Prostate gland (tissue), 2 donors: ENCODE measurements at regions not wholly inside any gene's neighbourhood (a gene's known extent, or its start where the extent isn't known, plus 50 kb on each side); places are given as distances from the start of the nearest gene placed in this dataset.

ENCODE experiments used
- DNase-seq: peaks from one replicate; pipeline ENCODE4 v3.0.0-alpha.2; 2019; ENCODE audit warnings: low spot score
- H3K27ac ChIP-seq, 2 donors: fragments of 200-600 bp; sonication (generic); 2 replicates each; pipeline ENCODE4 v1.5.1; 2017 to 2019
- H3K27me3 ChIP-seq: fragments of 200-600 bp; sonication (generic); replicated peaks from 2 replicates; pipeline ENCODE4 v1.5.1; 2019; ENCODE audit not compliant: insufficient read depth
- H3K36me3 ChIP-seq, 2 donors: fragments of 200-600 bp; sonication (generic); 1 replicate in 1 of 2; 2 replicates in 1 of 2; pipeline versions ENCODE4 v1.5.1 to v1.8.1; 2017 to 2019
- H3K4me1 ChIP-seq: fragments of 200-600 bp; sonication (generic); replicated peaks from 2 replicates; pipeline ENCODE4 v1.5.1; 2019
- H3K4me3 ChIP-seq, 2 donors: fragments of 200-600 bp; sonication (generic); 2 replicates each; pipeline ENCODE4 v1.5.1; 2017 to 2019
- H3K9me3 ChIP-seq: fragments of 200-600 bp; sonication (generic); 2 replicates; pipeline ENCODE4 v1.5.1; 2017
- CTCF ChIP-seq, 4 experiments: fragments of 200-600 bp in 2 of 4; fragments of 450-650 bp in 2 of 4; sonication (generic) in 2 of 4; IDR thresholded peaks; 1 replicate in 3 of 4; 2 replicates in 1 of 4; pipeline ENCODE4 v1.5.1; 2016 to 2019; ENCODE audit warnings: antibody characterized with exemption in 4 of 4, mild to moderate bottlenecking in 2 of 4, moderate library complexity in 2 of 4
- POLR2A ChIP-seq: fragments of 450-650 bp; IDR thresholded peaks from one replicate; pipeline ENCODE4 v1.6.1; 2016; ENCODE audit warnings: antibody characterized with exemption, mild to moderate bottlenecking
- POLR2AphosphoS5 ChIP-seq: sonication (generic); formaldehyde crosslinking; IDR thresholded peaks from one replicate; pipeline ENCODE4 v1.6.1; 2017; ENCODE audit warnings: antibody characterized with exemption
- WGBS: methylation state at CpG from one replicate; pipeline ENCODE4 v1.1.5; 2018; 5-methylcytosine and 5-hydroxymethylcytosine counted together
- intact Hi-C: fragments of 100-400 bp; cut with DNase I; formaldehyde crosslinking; loops from one replicate; pipeline ENCODE4 v1.14.2; 2022

GRCh38 chr4:65805936-65806335, 135.6 kb upstream of the EPHA5 start:
- H3K9me3 ChIP-seq: no peaks in the 10 kb centered on the region
- intact Hi-C loops: no loop called here

GRCh38 chr4:65799513-65799912, 129.2 kb upstream of the EPHA5 start:
- intact Hi-C loops: no loop called here
- no peaks in the 10 kb centered on the region for H3K4me1 ChIP-seq

More at GRCh38 chr4:65805936-65806335, 135.6 kb upstream of the EPHA5 start:
- no peak for DNase-seq
- no peaks in the 10 kb centered on the region for H3K27me3 ChIP-seq
- no peak overlapping the region for H3K4me3 ChIP-seq
- TF ChIP-seq POLR2A (no peak), POLR2AphosphoS5 (no peak), CTCF (IDR thresholded peaks at IDR 0.05) (no peak)
- H3K36me3 ChIP-seq: no peaks in the 10 kb centered on the region
- H3K4me1 ChIP-seq: no peaks in the 10 kb centered on the region
- H3K27ac ChIP-seq: no peak overlapping the region

DNA sequence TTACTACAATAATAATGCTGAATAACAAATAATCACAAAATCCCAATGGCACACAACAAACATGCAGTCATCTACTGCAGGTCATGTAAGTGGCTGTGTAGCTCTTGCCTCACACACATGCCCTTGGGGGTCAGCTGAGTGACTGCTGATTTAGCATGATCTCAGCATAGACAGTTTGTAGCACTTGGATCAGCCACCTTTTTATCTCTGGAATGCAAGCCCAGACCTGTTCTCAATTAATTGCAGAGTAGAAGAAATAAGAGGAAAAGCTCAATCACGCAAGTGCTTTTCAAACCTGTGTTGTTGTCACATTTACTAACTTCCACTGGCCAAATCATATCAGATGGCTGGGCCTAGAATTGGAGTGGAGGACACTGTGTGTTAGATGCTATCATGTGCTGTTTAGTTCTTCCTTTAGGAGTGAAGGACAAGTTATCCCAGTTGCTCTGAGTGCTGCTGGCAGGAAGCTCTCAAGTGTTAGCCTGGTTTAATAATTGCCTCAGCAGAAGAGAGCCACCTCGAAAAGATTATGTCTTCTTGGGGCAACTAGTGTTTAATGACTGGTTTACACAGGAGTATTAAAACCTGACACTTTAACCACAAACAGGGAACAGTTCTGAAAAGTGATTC, 128.3 kb upstream of the EPHA5 start:
- intact Hi-C loops: no loop called here
- WGBS: 55% methylated on average over 2 of the region's 2 CpGs
- Histone ChIP-seq H3K4me1 (no peaks in the 10 kb centered on the region), H3K36me3 (no peaks in the 10 kb centered on the region), H3K27me3 (no peaks in the 10 kb centered on the region), H3K27ac (no peak overlapping the region), H3K4me3 (no peak overlapping the region), H3K9me3 (no peaks in the 10 kb centered on the region)
- no peak for TF ChIP-seq POLR2AphosphoS5
- TF ChIP-seq POLR2A: no peak
- no peak for TF ChIP-seq CTCF (IDR thresholded peaks at IDR 0.05)
- DNase-seq: no peak

More at GRCh38 chr4:65799513-65799912, 129.2 kb upstream of the EPHA5 start:
- H3K4me3 ChIP-seq: no peak overlapping the region
- no peak for TF ChIP-seq POLR2A
- TF ChIP-seq POLR2AphosphoS5: no peak
- no peak for TF ChIP-seq CTCF (IDR thresholded peaks at IDR 0.05)
- no peak overlapping the region for H3K27ac ChIP-seq
- no peaks in the 10 kb centered on the region for H3K9me3 ChIP-seq
- no peaks in the 10 kb centered on the region for H3K36me3 ChIP-seq
- no peaks in the 10 kb centered on the region for H3K27me3 ChIP-seq
- 89% methylated on average over 14 of the region's 14 CpGs for WGBS
- DNase-seq: no peak

GRCh38 chr4:65791812-65792308, 121.6 kb upstream of the EPHA5 start:
- no peaks in the 10 kb centered on the region for H3K9me3 ChIP-seq
- no peak for DNase-seq
- WGBS: 56% methylated on average over 5 of the region's 5 CpGs
- H3K36me3 ChIP-seq: no peaks in the 10 kb centered on the region
- H3K27me3 ChIP-seq: no peaks in the 10 kb centered on the region
- no peak overlapping the region for H3K27ac ChIP-seq
- intact Hi-C loops: no loop called here
- H3K4me3 ChIP-seq: no peak overlapping the region
- TF ChIP-seq POLR2AphosphoS5: no peak
- no peak for TF ChIP-seq POLR2A
- TF ChIP-seq CTCF (IDR thresholded peaks at IDR 0.05): no peak
- H3K4me1 ChIP-seq: no peaks in the 10 kb centered on the region

DNA sequence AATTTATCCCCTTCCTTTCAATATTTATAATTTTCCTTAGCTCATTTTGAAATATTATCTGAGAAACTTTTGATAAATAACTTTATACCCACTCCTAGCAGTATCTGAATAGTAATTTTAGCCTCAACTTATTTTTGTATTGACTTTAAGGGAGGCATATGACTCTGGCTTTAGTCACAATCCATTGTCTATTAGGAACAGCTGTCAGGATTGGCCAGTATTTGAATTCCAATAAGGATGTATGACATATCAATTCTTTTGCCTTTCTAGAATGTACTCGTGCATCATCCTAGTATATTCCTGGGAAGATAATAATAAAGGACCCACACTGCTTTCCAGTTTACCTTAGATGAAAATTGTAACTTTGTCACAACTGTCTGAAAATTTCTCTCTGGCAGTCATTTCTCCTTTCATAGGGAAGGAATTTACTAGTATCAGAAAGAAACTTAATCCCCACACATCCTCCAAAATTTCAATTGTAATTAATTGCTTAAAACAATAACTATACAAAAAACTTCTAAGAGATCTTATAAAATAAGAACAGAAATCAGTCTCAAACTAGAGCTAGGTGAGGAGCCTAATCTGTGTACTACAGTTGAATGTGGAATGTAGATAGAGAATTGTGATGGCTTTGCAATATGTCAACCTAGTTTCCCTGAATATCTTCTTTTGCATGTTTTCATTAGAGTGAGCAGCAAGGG, 121.0 kb upstream of the EPHA5 start:
- 66% methylated on average over 1 of the region's 1 CpG for WGBS

More for the DNA sequence above, 121.0 kb upstream of the EPHA5 start:
- no peaks in the 10 kb centered on the region for H3K27me3 ChIP-seq
- no peaks in the 10 kb centered on the region for H3K9me3 ChIP-seq
- intact Hi-C loops: no loop called here
- H3K36me3 ChIP-seq: no peaks in the 10 kb centered on the region
- H3K27ac ChIP-seq: no peak overlapping the region
- H3K4me1 ChIP-seq: no peaks in the 10 kb centered on the region
- DNase-seq: no peak
- no peak overlapping the region for H3K4me3 ChIP-seq
- TF ChIP-seq CTCF (IDR thresholded peaks at IDR 0.05) (no peak), POLR2AphosphoS5 (no peak), POLR2A (no peak)
